ENCODE measurements at regions not wholly inside any gene's neighbourhood (a gene's known extent, or its start where the extent isn't known, plus 50 kb on each side); places are given as distances from the start of the nearest gene placed in this dataset.

GRCh38 chr7:91710881-91711280 is 169.6 kb downstream of the MTERF1 start:
- Histone ChIP-seq H3K9ac (ENCODE audit: insufficient read depth in 1 of 2, low read depth in 2 of 2, low read length in 2 of 2) (no peak overlapping the region), H3K79me2 (ENCODE audit: control insufficient read depth, insufficient read depth, low read length) (no peaks in the 10 kb centered on the region), H4K20me1 (replicated peaks; ENCODE audit: control insufficient read depth, insufficient read depth, low read length) (no peaks in the 10 kb centered on the region), H3K9me3 (replicated peaks; ENCODE audit: control insufficient read depth, insufficient read depth, low read depth, low read length) (no peaks in the 10 kb centered on the region; the same call in 1 of the 2 replicates), H3K27me3 (ENCODE audit: control insufficient read depth in 2 of 2, insufficient read depth in 2 of 2, low read length in 2 of 2) (no peaks in the 10 kb centered on the region), H3K4me3 (no peak overlapping the region), H2AFZ (ENCODE audit: low read depth, low read length) (no peak overlapping the region), H3K36me3 (ENCODE audit: control insufficient read depth, insufficient read depth, low read length) (no peaks in the 10 kb centered on the region), H3K4me2 (ENCODE audit: insufficient read depth, low read length) (no peak overlapping the region), H3K27ac (ENCODE audit: extremely low read depth, low read depth, low read length) (no peak overlapping the region), H3K9me1 (ENCODE audit: control insufficient read depth, insufficient read depth, low read length) (no peaks in the 10 kb centered on the region), H3K4me1 (replicated peaks in 1 of 2; ENCODE audit: control insufficient read depth in 2 of 2, insufficient read depth in 2 of 2, low read length in 2 of 2) (no peaks in the 10 kb centered on the region)
- BruUV-seq (replicated peaks), result no TSS peak
- TF ChIP-seq HIVEP1 (CRISPR knock-in tag; IDR thresholded peaks at IDR 0.05) (no peak), CBX3 (IDR thresholded peaks at IDR 0.05; ENCODE audit: borderline replicate concordance in 1 of 2, low read length in 2 of 2) (no peak)
- CTCF ChIA-PET (ENCODE audit: low intra/inter-chr PET ratio), result no interaction called here
- FAIRE-seq (no peak), DNase-seq (ENCODE audit: extremely low read depth in 1 of 4, low spot score in 3 of 4) (no peak), ATAC-seq (no peak)
- POLR2A ChIA-PET, result no interaction called here
- 0% methylated on average over 1 of the region's 1 CpG for WGBS (ENCODE audit: insufficient coverage, low coverage, missing lambda C conversion rate)
- intact Hi-C loops (cut with micrococcal nuclease) (loop anchor here (10.0 kb wide), 1 partner anchor 426 kb away; no protein-coding TSS in a partner anchor), in situ Hi-C loops (cut with MboI) (no loop called here)

GRCh38 chr7:91713669-91714068 is 166.8 kb downstream of the MTERF1 start:
- no peaks in the 10 kb centered on the region for H4K20me1 ChIP-seq (replicated peaks; ENCODE audit: control insufficient read depth, insufficient read depth, low read length)
- no peaks in the 10 kb centered on the region for H3K36me3 ChIP-seq (ENCODE audit: control insufficient read depth, insufficient read depth, low read length)
- ATAC-seq (no peak), FAIRE-seq (no peak), DNase-seq (ENCODE audit: extremely low read depth in 1 of 4, low spot score in 3 of 4) (no peak)
- no peaks in the 10 kb centered on the region for H3K27me3 ChIP-seq (ENCODE audit: control insufficient read depth in 2 of 2, insufficient read depth in 2 of 2, low read length in 2 of 2)
- no peak overlapping the region for H3K9ac ChIP-seq (ENCODE audit: insufficient read depth in 1 of 2, low read depth in 2 of 2, low read length in 2 of 2)
- intact Hi-C loops (cut with micrococcal nuclease) (loop anchor here (10.0 kb wide), 1 partner anchor 429 kb away; no protein-coding TSS in a partner anchor), in situ Hi-C loops (cut with MboI) (no loop called here)
- no peak overlapping the region for H3K4me2 ChIP-seq (ENCODE audit: insufficient read depth, low read length)
- no peak overlapping the region for H3K4me3 ChIP-seq
- H2AFZ ChIP-seq (ENCODE audit: low read depth, low read length), result no peak overlapping the region
- ChIA-PET CTCF (ENCODE audit: low intra/inter-chr PET ratio) (no interaction called here), POLR2A (no interaction called here)
- no TSS peak for BruUV-seq (replicated peaks)
- no peak overlapping the region for H3K27ac ChIP-seq (ENCODE audit: extremely low read depth, low read depth, low read length)
- H3K4me1 ChIP-seq (replicated peaks in 1 of 2; ENCODE audit: control insufficient read depth in 2 of 2, insufficient read depth in 2 of 2, low read length in 2 of 2), result no peaks in the 10 kb centered on the region
- no peaks in the 10 kb centered on the region for H3K9me1 ChIP-seq (ENCODE audit: control insufficient read depth, insufficient read depth, low read length)
- no peaks in the 10 kb centered on the region for H3K79me2 ChIP-seq (ENCODE audit: control insufficient read depth, insufficient read depth, low read length)
- H3K9me3 ChIP-seq (replicated peaks; ENCODE audit: control insufficient read depth, insufficient read depth, low read depth, low read length), result no peaks in the 10 kb centered on the region
- no peak for TF ChIP-seq HDAC1 (IDR thresholded peaks at IDR 0.05)
- TF ChIP-seq RFX5 (IDR thresholded peaks at IDR 0.05; ENCODE audit: low read depth, low read length), result no peak
- no peak for TF ChIP-seq BRD4 (IDR thresholded peaks at IDR 0.05)
- no peak for TF ChIP-seq ESRRB (CRISPR knock-in tag; IDR thresholded peaks at IDR 0.05; ENCODE audit: borderline replicate concordance)
- no peak for TF ChIP-seq ETV6 (IDR thresholded peaks at IDR 0.05; ENCODE audit: borderline replicate concordance in 1 of 2, low read depth in 2 of 2, low read length in 1 of 2)
- TF ChIP-seq ETV6 (CRISPR knock-in tag; IDR thresholded peaks at IDR 0.05; ENCODE audit: borderline replicate concordance), result no peak
- TF ChIP-seq NFXL1 (CRISPR knock-in tag; IDR thresholded peaks at IDR 0.05), result no peak
- TF ChIP-seq TAF7 (tag; IDR thresholded peaks at IDR 0.05), result no peak
- TF ChIP-seq ZNF408 (CRISPR knock-in tag; IDR thresholded peaks at IDR 0.05; ENCODE audit: low read depth), result no peak
- TF ChIP-seq CREB3 (tag; conservative IDR thresholded peaks at IDR 0.05; ENCODE audit: low read depth), result no peak
- TF ChIP-seq CCNT2 (IDR thresholded peaks at IDR 0.05; ENCODE audit: borderline replicate concordance, extremely low read depth, insufficient read length, low read depth, low read length), result no peak
- no peak for TF ChIP-seq RNF219 (CRISPR knock-in tag; IDR thresholded peaks at IDR 0.05)
